ENCODE measurements at regions not wholly inside any gene's neighbourhood (a gene's known extent, or its start where the extent isn't known, plus 50 kb on each side); places are given as distances from the start of the nearest gene placed in this dataset.

- DNase-seq (ENCODE audit: low read depth) = no peak
- no peak overlapping the region for H3K4me3 ChIP-seq (ENCODE audit: low read depth, low read length)
- TF ChIP-seq CTCF (conservative IDR thresholded peaks at IDR 0.05; ENCODE audit: low read depth, low read length) = no peak
Measured at GRCh38 chr1:5639106-5639722, 353.0 kb downstream of the NPHP4 start.

- TF ChIP-seq CTCF (conservative IDR thresholded peaks at IDR 0.05; ENCODE audit: low read depth, low read length) = no peak
- no peak overlapping the region for H3K4me3 ChIP-seq (ENCODE audit: low read depth, low read length)
- no peak for DNase-seq (ENCODE audit: low read depth)
Measured at GRCh38 chr1:5638582-5638981, 353.6 kb downstream of the NPHP4 start.

- DNase-seq (ENCODE audit: low read depth) = no peak
- TF ChIP-seq CTCF (conservative IDR thresholded peaks at IDR 0.05; ENCODE audit: low read depth, low read length) = peak; percentile 33
- no peak overlapping the region for H3K4me3 ChIP-seq (ENCODE audit: low read depth, low read length)
Measured at GRCh38 chr1:5637171-5637570, 355.1 kb downstream of the NPHP4 start.

GRCh38 chr1:5634893-5635292, 357.3 kb downstream of the NPHP4 start:
- no peak for TF ChIP-seq CTCF (conservative IDR thresholded peaks at IDR 0.05; ENCODE audit: low read depth, low read length)
- no peak overlapping the region for H3K4me3 ChIP-seq (ENCODE audit: low read depth, low read length)
- no peak for DNase-seq (ENCODE audit: low read depth)

- DNase-seq (ENCODE audit: low read depth) = no peak
- H3K4me3 ChIP-seq (ENCODE audit: low read depth, low read length) = no peak overlapping the region
- no peak for TF ChIP-seq CTCF (conservative IDR thresholded peaks at IDR 0.05; ENCODE audit: low read depth, low read length)
Measured at GRCh38 chr1:5632814-5633213, 359.4 kb downstream of the NPHP4 start.

- no peak for TF ChIP-seq CTCF (conservative IDR thresholded peaks at IDR 0.05; ENCODE audit: low read depth, low read length)
- DNase-seq (ENCODE audit: low read depth) = no peak
- H3K4me3 ChIP-seq (ENCODE audit: low read depth, low read length) = no peak overlapping the region
Measured at GRCh38 chr1:5632224-5632623, 360.0 kb downstream of the NPHP4 start.

GRCh38 chr1:5628416-5628815, 363.8 kb downstream of the NPHP4 start:
- TF ChIP-seq CTCF (conservative IDR thresholded peaks at IDR 0.05; ENCODE audit: low read depth, low read length) = no peak
- H3K4me3 ChIP-seq (ENCODE audit: low read depth, low read length) = no peak overlapping the region
- DNase-seq (ENCODE audit: low read depth) = no peak
